Sigmoid colon (tissue), 3 donors: ENCODE measurements at regions not wholly inside any gene's neighbourhood (a gene's known extent, or its start where the extent isn't known, plus 50 kb on each side); places are given as distances from the start of the nearest gene placed in this dataset.

Source experiments
- POLR2A ChIP-seq, 2 donors: fragments of 450-650 bp; IDR thresholded peaks; one replicate each; pipeline ENCODE4 v1.6.1; 2016; ENCODE audit warnings: antibody characterized with exemption in 2 of 2, mild to moderate bottlenecking in 2 of 2, moderate library complexity in 2 of 2
- TF ChIP-seq, protein P1 (sequence below), 4 experiments: fragments of 450-650 bp in 3 of 4; fragments of 200-600 bp in 1 of 4; IDR thresholded peaks; one replicate each; pipeline ENCODE4 v1.5.1; 2016 to 2019; ENCODE audit warnings: antibody characterized with exemption in 4 of 4, mild to moderate bottlenecking in 3 of 4, moderate library complexity in 2 of 4

DNA sequence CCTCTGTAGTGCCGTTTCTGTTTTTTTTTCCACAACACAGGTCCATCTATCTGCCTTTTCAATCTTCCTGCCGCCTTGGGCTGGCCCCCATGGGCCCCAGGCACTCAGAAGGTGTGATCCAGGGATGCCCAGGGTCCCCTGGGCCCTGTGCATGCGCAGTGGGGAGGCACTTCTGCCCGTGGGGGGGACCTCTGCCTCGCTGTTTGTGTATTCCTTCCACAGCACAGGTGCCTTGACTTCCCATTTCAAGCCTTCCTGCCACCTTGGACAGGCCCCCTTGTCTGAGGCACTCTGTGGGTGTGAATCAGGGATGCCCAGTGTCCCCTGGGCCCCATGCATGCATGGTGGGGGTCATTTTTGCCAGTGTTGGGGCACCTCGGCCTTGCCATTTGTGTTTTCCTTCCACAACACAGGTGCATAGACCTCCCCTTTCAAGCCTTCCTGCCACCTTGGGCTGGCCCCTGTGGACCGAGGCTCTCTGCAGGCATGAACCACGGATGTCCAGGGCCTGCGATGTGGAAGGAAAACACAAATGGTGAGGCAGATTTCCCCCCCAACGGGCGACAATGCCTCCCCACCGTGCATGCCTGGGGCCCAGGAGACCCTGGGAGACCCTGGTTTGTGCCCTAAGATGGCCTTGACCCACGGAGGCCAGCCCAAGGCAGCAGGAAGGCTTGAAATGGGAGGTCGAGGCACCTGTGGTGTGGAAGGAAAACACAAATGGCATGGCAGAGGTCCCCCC is 366.5 kb downstream of the ALG10 start:
- TF ChIP-seq, protein P1, sequence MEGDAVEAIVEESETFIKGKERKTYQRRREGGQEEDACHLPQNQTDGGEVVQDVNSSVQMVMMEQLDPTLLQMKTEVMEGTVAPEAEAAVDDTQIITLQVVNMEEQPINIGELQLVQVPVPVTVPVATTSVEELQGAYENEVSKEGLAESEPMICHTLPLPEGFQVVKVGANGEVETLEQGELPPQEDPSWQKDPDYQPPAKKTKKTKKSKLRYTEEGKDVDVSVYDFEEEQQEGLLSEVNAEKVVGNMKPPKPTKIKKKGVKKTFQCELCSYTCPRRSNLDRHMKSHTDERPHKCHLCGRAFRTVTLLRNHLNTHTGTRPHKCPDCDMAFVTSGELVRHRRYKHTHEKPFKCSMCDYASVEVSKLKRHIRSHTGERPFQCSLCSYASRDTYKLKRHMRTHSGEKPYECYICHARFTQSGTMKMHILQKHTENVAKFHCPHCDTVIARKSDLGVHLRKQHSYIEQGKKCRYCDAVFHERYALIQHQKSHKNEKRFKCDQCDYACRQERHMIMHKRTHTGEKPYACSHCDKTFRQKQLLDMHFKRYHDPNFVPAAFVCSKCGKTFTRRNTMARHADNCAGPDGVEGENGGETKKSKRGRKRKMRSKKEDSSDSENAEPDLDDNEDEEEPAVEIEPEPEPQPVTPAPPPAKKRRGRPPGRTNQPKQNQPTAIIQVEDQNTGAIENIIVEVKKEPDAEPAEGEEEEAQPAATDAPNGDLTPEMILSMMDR (IDR thresholded peaks at IDR 0.05), result no peak
- TF ChIP-seq POLR2A (IDR thresholded peaks at IDR 0.05), result no peak
